NT2/D1 (cell line): ENCODE measurements at regions not wholly inside any gene's neighbourhood (a gene's known extent, or its start where the extent isn't known, plus 50 kb on each side); places are given as distances from the start of the nearest gene placed in this dataset.

ENCODE experiments used
- SUZ12 ChIP-seq: IDR thresholded peaks from 2 replicates; pipeline ENCODE4 v1.6.1; 2011; ENCODE audit not compliant: insufficient read length, insufficient read depth; ENCODE audit errors: extremely low read depth
- ZNF274 ChIP-seq: IDR thresholded peaks from 2 replicates; pipeline ENCODE4 v1.6.1; 2011; ENCODE audit warnings: mild to moderate bottlenecking, low read depth, low read length

GRCh38 chr10:81680359-81680758 lies 194.6 kb upstream of the NRG3 start:
- TF ChIP-seq ZNF274 (no peak), SUZ12 (no peak)
